Activated T-helper 9 cell treated with anti-CD3 and anti-CD28 coated beads, Interleukin-2, amount 50 U/mL, for 16 hours (primary cell): ENCODE measurements at regions not wholly inside any gene's neighbourhood (a gene's known extent, or its start where the extent isn't known, plus 50 kb on each side); places are given as distances from the start of the nearest gene placed in this dataset.
"Not testable (repeated sequence)": the region's sequence is repeated elsewhere in the genome, so short reads cannot be mapped to it uniquely, and the experiment has no call there.

Experiments used
- DNase-seq: peaks from one replicate; pipeline ENCODE4 v3.0.0-alpha.2; 2020; ENCODE audit warnings: low read depth

- no peak for DNase-seq
Measured at GRCh38 chr12:88820012-88820411, 239.7 kb upstream of the KITLG start.

GRCh38 chr12:88816201-88816600 is 235.9 kb upstream of the KITLG start:
- DNase-seq, result no peak

GRCh38 chr12:88814779-88815178 is 234.5 kb upstream of the KITLG start:
- no peak for DNase-seq

GRCh38 chr12:88812610-88813009 is 232.3 kb upstream of the KITLG start:
- DNase-seq, result no peak

- DNase-seq, result no peak
Measured at GRCh38 chr12:88810806-88811205, 230.5 kb upstream of the KITLG start.

- DNase-seq, result not testable (repeated sequence)
Measured at GRCh38 chr12:88809841-88810240, 229.6 kb upstream of the KITLG start.

- no peak for DNase-seq
Measured at GRCh38 chr12:88805692-88806091, 225.4 kb upstream of the KITLG start.

GRCh38 chr12:88805286-88805685 is 225.0 kb upstream of the KITLG start:
- no peak for DNase-seq

GRCh38 chr12:88802096-88802706 is 221.9 kb upstream of the KITLG start:
- no peak for DNase-seq

- no peak for DNase-seq
Measured at GRCh38 chr12:88801227-88802095, 221.2 kb upstream of the KITLG start.

- no peak for DNase-seq
Measured at GRCh38 chr12:88793096-88793495, 212.8 kb upstream of the KITLG start.

- DNase-seq, result no peak
Measured at GRCh38 chr12:88790231-88790630, 210.0 kb upstream of the KITLG start.

GRCh38 chr12:88784166-88784565 is 203.9 kb upstream of the KITLG start:
- DNase-seq, result no peak

- DNase-seq, result no peak
Measured at GRCh38 chr12:88782351-88782750, 202.1 kb upstream of the KITLG start.

- DNase-seq, result no peak
Measured at GRCh38 chr12:88781909-88782308, 201.6 kb upstream of the KITLG start.

GRCh38 chr12:88778064-88778463 is 197.8 kb upstream of the KITLG start:
- DNase-seq, result no peak

GRCh38 chr12:88775742-88776151 is 195.5 kb upstream of the KITLG start:
- no peak for DNase-seq

- no peak for DNase-seq
Measured at GRCh38 chr12:88767699-88768098, 187.4 kb upstream of the KITLG start.

GRCh38 chr12:88764781-88765480 is 184.7 kb upstream of the KITLG start:
- DNase-seq, result no peak

- no peak for DNase-seq
Measured at GRCh38 chr12:88763536-88764100, 183.3 kb upstream of the KITLG start.

- no peak for DNase-seq
Measured at GRCh38 chr12:88758176-88758575, 177.9 kb upstream of the KITLG start.

GRCh38 chr12:88756917-88757316 is 176.6 kb upstream of the KITLG start:
- DNase-seq, result no peak

- no peak for DNase-seq
Measured at GRCh38 chr12:88756153-88756552, 175.9 kb upstream of the KITLG start.
